Smooth muscle cell (in vitro differentiated cells): ENCODE measurements at regions not wholly inside any gene's neighbourhood (a gene's known extent, or its start where the extent isn't known, plus 50 kb on each side); places are given as distances from the start of the nearest gene placed in this dataset.
A peak's percentile ranks its signal among the peaks of the same experiment; 100 is the strongest.

ENCODE experiments used
- DNase-seq: peaks from one replicate; lab custom pipeline; 2025; ENCODE audit not compliant: unreplicated experiment; lab: John Stamatoyannopoulos, UW
- H2AFZ ChIP-seq: fragments of 200-600 bp; sonication (generic); 2 replicates; pipeline ENCODE4 v1.6.0; 2016; ENCODE audit warnings: antibody characterized with exemption, low read depth, mild to moderate bottlenecking
- H3F3A ChIP-seq: fragments of 200-600 bp; sonication (generic); 2 replicates; pipeline ENCODE4 v1.6.0; 2017; ENCODE audit warnings: antibody characterized with exemption, low read depth
- H3K27ac ChIP-seq: fragments of 200-600 bp; sonication (generic); 2 replicates; pipeline ENCODE4 v1.5.1; 2016; ENCODE audit warnings: low read depth, mild to moderate bottlenecking
- H3K27me3 ChIP-seq: fragments of 200-600 bp; sonication (generic); 2 replicates; pipeline ENCODE4 v1.6.1; 2016; ENCODE audit warnings: low read depth, mild to moderate bottlenecking
- H3K36me3 ChIP-seq: fragments of 200-600 bp; sonication (generic); 2 replicates; pipeline ENCODE4 v1.5.1; 2016; ENCODE audit warnings: low read depth
- H3K4me1 ChIP-seq: fragments of 200-600 bp; sonication (generic); 2 replicates; pipeline ENCODE4 v1.5.1; 2016; ENCODE audit warnings: low read depth
- H3K4me2 ChIP-seq: fragments of 200-600 bp; sonication (generic); 2 replicates; pipeline ENCODE4 v1.6.0; 2016; ENCODE audit warnings: mild to moderate bottlenecking
- H3K4me3 ChIP-seq: fragments of 200-600 bp; sonication (generic); 2 replicates; pipeline ENCODE4 v1.5.1; 2016; ENCODE audit warnings: mild to moderate bottlenecking
- H3K79me2 ChIP-seq: fragments of 200-600 bp; sonication (generic); 2 replicates; pipeline ENCODE4 v1.6.0; 2016; ENCODE audit warnings: low read depth, mild to moderate bottlenecking
- H3K9ac ChIP-seq: fragments of 200-600 bp; sonication (generic); 2 replicates; pipeline ENCODE4 v1.6.0; 2016; ENCODE audit warnings: low read depth
- H3K9me3 ChIP-seq: fragments of 200-600 bp; sonication (generic); replicated peaks from 2 replicates; pipeline ENCODE4 v1.5.1; 2016; ENCODE audit warnings: low read depth
- H4K20me1 ChIP-seq: fragments of 200-600 bp; sonication (generic); 2 replicates; pipeline ENCODE4 v1.6.0; 2016; ENCODE audit warnings: low read depth
- WGBS: methylation state at CpG from one replicate; pipeline ENCODE4 v1.1.7; 2016; ENCODE audit warnings: low lambda C conversion rate; 5-methylcytosine and 5-hydroxymethylcytosine counted together
- TF ChIP-seq, protein P1 (sequence below): fragments of 200-600 bp; sonication (generic); IDR thresholded peaks from 2 replicates; pipeline ENCODE4 v1.5.1; 2017; ENCODE audit warnings: borderline replicate concordance, mild to moderate bottlenecking, antibody characterized with exemption; ENCODE audit not compliant: insufficient read depth, poor library complexity, severe bottlenecking

DNA sequence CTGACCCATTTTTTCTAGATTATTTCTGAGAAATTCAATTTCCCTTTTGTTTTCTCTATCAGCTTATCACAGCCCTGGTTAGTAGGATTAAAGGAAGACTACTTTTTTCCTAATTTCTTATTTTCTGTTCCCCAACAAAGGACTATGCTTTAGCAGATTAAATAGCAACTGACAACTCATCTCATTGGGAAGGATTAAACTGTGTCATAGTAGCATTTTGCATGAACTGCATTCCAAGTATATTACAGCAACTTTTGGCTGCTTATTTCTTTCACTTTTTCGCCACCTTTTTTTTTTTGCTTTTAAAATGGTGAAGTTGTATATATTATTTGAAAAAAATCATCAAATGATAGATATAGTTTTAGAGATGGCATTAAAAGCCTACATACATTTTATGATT lies 570.3 kb downstream of the FBXO15 start:
- no peak overlapping the region for H3K4me2 ChIP-seq
- no peak overlapping the region for H3K9ac ChIP-seq
- H3K4me3 ChIP-seq: no peak overlapping the region
- no peaks in the 10 kb centered on the region for H3K4me1 ChIP-seq
- no peak overlapping the region for H3K27ac ChIP-seq
- H3F3A ChIP-seq: no peaks in the 10 kb centered on the region
- WGBS: 78% methylated on average over 1 of the region's 1 CpG
- no peaks in the 10 kb centered on the region for H3K9me3 ChIP-seq
- H3K36me3 ChIP-seq: no peaks in the 10 kb centered on the region
- no peak for DNase-seq
- TF ChIP-seq, protein P1, sequence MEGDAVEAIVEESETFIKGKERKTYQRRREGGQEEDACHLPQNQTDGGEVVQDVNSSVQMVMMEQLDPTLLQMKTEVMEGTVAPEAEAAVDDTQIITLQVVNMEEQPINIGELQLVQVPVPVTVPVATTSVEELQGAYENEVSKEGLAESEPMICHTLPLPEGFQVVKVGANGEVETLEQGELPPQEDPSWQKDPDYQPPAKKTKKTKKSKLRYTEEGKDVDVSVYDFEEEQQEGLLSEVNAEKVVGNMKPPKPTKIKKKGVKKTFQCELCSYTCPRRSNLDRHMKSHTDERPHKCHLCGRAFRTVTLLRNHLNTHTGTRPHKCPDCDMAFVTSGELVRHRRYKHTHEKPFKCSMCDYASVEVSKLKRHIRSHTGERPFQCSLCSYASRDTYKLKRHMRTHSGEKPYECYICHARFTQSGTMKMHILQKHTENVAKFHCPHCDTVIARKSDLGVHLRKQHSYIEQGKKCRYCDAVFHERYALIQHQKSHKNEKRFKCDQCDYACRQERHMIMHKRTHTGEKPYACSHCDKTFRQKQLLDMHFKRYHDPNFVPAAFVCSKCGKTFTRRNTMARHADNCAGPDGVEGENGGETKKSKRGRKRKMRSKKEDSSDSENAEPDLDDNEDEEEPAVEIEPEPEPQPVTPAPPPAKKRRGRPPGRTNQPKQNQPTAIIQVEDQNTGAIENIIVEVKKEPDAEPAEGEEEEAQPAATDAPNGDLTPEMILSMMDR: no peak
- H3K79me2 ChIP-seq: no peaks in the 10 kb centered on the region
- H4K20me1 ChIP-seq: no peaks in the 10 kb centered on the region
- no peak overlapping the region for H2AFZ ChIP-seq
- H3K27me3 ChIP-seq: no peaks in the 10 kb centered on the region

DNA sequence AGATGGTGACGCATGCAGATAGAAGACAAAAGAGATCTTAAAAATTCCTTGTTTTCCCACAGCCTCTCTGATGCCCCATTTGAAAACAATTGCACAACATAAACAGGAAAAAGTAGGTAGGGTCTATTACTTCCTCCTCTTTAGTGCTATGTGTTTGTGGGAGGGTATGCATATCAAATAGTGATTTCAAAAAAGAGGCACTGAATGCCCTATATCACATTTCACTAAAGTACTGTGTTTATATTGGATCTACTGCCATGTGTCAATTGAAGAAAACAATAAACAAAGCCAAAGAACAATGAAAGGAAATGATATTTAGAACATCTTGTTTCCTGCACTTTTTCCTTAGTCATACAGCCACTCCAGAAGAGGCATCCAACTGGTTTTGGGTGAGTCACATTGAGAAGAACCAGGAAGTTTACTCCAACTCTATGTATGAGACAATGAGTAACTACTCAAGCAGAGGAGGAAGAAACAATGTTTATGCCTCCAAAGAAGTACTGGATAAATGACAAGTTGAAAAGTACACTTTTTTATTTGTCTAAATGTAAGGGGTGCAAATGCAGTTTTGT lies 583.6 kb downstream of the FBXO15 start:
- no peaks in the 10 kb centered on the region for H3F3A ChIP-seq
- peak overlapping the region; percentile 49 for H3K27ac ChIP-seq
- no peak overlapping the region for H3K4me3 ChIP-seq
- no peak overlapping the region for H3K4me2 ChIP-seq
- no peaks in the 10 kb centered on the region for H3K9me3 ChIP-seq
- TF ChIP-seq, protein P1: no peak
- H3K9ac ChIP-seq: no peak overlapping the region
- no peaks in the 10 kb centered on the region for H3K27me3 ChIP-seq
- H3K36me3 ChIP-seq: no peaks in the 10 kb centered on the region
- no peaks in the 10 kb centered on the region for H3K79me2 ChIP-seq
- no peaks in the 10 kb centered on the region for H3K4me1 ChIP-seq
- no peak for DNase-seq
- H4K20me1 ChIP-seq: no peaks in the 10 kb centered on the region
- H2AFZ ChIP-seq: no peak overlapping the region
- 97% methylated on average over 1 of the region's 1 CpG for WGBS

DNA sequence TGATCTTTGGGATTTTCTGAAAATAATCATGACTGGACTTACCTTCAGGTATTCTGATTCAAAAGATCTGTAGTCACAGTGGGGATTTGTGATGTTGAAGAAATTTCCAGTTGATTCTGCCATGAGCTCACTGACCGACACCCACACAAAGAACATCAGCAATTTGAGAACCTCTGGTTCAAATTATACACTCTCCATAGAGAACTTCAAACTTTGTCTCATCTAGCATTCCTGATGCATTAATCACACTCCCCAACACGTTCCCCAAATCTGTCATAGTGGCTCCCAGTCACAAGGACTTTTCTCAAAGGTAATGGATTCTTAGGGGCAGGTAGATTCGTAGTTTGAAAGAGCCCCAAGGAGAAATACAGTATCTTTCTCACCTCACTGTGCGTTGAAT lies 584.3 kb downstream of the FBXO15 start:
- DNase-seq: no peak
- Histone ChIP-seq H2AFZ (no peak overlapping the region), H3K4me2 (no peak overlapping the region), H3K79me2 (no peaks in the 10 kb centered on the region), H3K4me3 (no peak overlapping the region), H3K36me3 (no peaks in the 10 kb centered on the region), H3K27me3 (no peaks in the 10 kb centered on the region), H3K9ac (no peak overlapping the region), H3K27ac (peak overlapping the region; percentile 49), H3K9me3 (no peaks in the 10 kb centered on the region), H4K20me1 (no peaks in the 10 kb centered on the region), H3K4me1 (no peaks in the 10 kb centered on the region), H3F3A (no peaks in the 10 kb centered on the region)
- WGBS: 70% methylated on average over 4 of the region's 4 CpGs
- TF ChIP-seq, protein P1: no peak

DNA sequence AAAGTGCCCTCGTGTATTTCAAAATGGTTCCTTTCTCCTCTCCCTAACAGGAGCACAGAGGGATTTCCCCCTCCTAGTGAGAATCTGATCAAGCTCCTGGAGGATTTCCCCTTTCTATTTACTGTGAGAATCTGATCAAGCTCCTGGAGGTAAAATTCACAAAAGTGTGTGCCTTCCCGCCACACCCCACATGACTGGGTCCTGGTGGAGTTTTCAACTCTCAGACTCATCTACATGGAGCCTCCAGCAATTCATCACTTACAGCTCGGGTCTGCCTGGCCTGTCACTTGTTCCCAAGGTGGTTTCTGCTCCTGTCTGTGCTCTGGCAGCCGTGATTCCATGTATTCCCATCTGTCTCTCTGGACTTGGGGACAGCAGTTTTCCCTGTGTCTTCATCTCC lies 590.7 kb downstream of the FBXO15 start:
- Histone ChIP-seq H2AFZ (no peak overlapping the region), H3K36me3 (no peaks in the 10 kb centered on the region)

More for the DNA sequence above, 590.7 kb downstream of the FBXO15 start:
- Histone ChIP-seq H3K27me3 (no peaks in the 10 kb centered on the region), H3K9me3 (no peaks in the 10 kb centered on the region), H3K27ac (no peak overlapping the region), H3K9ac (no peak overlapping the region), H3K4me3 (no peak overlapping the region), H3K79me2 (no peaks in the 10 kb centered on the region), H3K4me1 (no peaks in the 10 kb centered on the region), H3F3A (no peaks in the 10 kb centered on the region), H4K20me1 (no peaks in the 10 kb centered on the region), H3K4me2 (no peak overlapping the region)
- TF ChIP-seq, protein P1: no peak
- 90% methylated on average over 4 of the region's 4 CpGs for WGBS
- DNase-seq: no peak
